GM23248 (cell line): ENCODE measurements at regions not wholly inside any gene's neighbourhood (a gene's known extent, or its start where the extent isn't known, plus 50 kb on each side); places are given as distances from the start of the nearest gene placed in this dataset.

Source experiments
- EZH2 ChIP-seq: fragments of 200-600 bp; sonication (generic); IDR thresholded peaks from 2 replicates; pipeline ENCODE4 v1.6.1; 2018; ENCODE audit warnings: antibody characterized with exemption, mild to moderate bottlenecking; ENCODE audit not compliant: insufficient read depth, poor library complexity, severe bottlenecking
- EZH2phosphoT487 ChIP-seq: fragments of 200-600 bp; sonication (generic); IDR thresholded peaks from 2 replicates; pipeline ENCODE4 v1.6.1; 2018; ENCODE audit warnings: antibody characterized with exemption, moderate library complexity, mild to moderate bottlenecking, low read depth; ENCODE audit not compliant: insufficient read depth

DNA sequence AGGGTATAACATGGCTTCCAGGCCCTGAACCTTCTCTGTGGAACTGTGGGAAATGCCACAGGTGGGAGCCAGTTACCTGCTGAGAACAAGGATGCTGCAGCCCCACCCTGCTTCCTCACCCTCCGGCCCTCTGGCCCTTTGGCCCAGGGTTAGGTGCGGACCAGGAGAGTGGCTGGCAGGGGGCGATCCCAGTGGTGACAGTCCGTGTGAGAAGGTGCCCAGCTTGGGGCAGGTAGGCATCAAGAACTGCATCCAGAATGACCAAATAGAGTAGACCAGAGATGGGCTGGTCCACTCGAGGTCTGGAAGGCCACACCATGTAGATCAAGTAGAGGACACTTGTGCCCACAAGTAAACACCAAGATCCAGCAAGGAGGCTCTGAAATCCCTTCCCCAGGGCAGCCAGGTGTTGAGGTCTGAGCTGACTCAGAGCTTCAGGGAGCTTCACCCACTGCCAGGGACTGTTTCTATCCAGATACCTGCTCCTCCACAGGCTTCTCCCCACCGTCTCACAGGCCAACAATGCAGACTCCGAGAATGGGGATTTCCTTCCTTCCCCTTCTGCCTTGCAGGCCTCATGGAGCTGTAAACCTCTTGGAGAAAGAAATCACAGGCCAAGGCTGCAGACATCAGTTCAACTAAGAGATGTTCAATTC lies 61.4 kb upstream of the ZSWIM6 start:
- no peak for TF ChIP-seq EZH2phosphoT487
- no peak for TF ChIP-seq EZH2
